GM21529 (cell line): ENCODE measurements at regions not wholly inside any gene's neighbourhood (a gene's known extent, or its start where the extent isn't known, plus 50 kb on each side); places are given as distances from the start of the nearest gene placed in this dataset.
"Not testable (repeated sequence)": the region's sequence is repeated elsewhere in the genome, so short reads cannot be mapped to it uniquely, and the experiment has no call there.

Source experiments
- ATAC-seq: cut with Tn5 transposase; IDR thresholded peaks from one replicate; pipeline ENCODE4 v1.9.1; 2021; ENCODE audit not compliant: unreplicated experiment

DNA sequence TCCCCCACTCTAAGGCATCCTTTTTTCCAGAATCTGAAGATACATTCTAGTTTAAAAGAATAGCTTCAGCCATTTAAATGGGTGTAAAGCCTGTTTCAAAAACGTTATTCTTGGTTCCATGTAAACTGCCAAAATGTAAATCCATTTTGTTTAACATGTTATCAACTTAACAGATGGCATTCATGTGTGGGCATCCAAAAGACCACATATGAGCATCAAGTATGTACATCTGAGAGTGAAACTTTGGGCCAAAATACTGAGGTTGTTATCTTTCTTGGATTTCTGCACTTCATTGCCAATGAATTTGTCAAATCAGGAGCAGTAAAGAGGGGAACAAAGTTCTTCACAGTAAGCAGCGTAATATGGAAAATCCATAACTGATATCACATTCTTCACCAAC, 395.4 kb downstream of the ZNF804A start:
- no peak for ATAC-seq

DNA sequence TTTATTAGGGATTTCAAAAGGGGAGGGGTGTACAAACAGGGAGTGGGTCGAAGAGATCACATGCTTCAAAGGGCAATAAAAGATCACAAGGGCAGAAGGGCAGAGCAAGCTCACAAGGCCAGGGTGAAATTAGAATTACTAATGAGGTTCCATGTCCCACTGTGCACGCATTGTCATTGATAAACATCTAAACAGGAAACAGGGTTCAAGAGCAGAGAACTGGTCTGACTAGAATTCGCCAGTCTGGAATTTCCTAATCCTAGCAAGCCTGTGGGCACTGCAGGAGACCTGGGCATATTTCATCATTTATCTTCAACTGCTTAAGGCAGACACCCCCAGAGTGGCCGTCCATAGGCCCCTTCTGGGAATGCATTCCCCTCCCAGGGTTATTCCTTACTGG, 408.2 kb downstream of the ZNF804A start:
- ATAC-seq: no peak

DNA sequence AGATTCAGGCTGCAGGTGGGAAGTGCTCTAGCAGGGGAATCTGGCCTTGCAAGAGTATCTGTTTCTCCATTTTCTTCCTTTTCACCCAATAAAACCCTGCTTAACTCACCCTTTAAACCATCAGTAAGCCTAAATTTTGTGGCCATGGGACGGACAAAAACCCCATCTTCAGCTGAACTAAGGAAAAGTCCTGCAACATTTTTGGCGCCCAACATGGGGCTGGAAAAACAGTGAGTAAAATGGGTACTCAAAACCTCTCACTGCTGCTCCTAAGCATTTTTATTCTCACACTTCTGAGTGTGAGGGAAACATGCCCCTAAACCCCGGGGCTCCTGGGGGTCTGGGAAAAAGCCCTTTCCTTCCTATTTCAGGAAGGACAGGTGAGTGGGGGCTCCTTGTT, 414.3 kb downstream of the ZNF804A start:
- ATAC-seq: no peak

DNA sequence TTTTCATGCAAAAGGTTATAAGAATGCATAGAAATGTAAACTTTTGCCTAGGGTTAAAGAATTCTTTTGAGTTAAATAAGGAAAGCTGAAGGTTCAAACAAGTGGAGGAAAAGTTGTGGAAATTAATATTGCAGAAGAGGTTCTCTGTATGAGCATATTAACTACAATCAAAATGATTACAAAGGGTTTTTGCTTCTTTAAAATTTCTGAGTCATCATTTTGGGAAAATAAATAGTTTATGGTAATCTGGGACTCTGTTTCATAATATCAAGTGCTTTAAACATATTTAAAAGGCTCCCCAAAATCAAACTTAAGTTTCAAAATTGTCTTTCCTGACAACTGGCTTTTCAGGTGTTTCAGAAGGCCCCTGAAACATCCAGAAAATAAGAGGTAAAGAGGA, 415.7 kb downstream of the ZNF804A start:
- ATAC-seq: no peak

DNA sequence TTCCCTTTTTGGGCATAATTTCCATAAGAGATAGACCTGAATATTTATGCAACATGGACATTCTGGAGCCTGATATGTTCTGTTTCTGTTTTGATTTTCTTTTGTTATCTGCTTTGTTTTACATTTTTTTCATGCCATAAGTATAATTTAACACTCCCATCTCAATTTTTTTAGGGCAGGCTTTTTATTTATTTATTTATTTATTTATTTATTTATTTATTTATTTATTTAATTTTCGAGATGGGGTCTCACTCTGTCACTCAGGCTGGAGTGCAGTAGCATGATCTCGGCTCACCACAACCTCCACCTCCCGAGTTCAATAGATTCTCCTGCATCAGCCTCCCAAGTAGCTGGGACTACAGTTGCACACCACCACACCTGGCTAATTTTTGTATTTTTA, 427.6 kb downstream of the ZNF804A start:
- not testable (repeated sequence) for ATAC-seq

DNA sequence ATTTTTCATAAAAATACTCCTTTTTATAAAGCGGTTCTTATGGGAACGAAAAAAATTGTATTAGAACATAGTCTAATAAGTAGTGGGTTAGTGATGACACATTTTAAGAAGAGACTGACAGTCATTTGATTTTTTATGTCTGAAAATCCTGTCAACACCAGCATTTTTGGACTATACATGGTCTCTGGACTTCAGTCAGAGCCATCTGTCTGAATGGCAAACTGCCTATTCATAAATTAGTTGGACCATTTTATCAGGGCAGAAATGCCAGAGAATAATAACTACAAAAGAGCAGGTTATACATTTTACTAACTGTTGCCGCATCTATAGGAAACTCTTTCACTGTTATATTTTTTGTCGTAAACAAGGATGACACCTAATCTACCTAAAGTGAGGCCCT, 437.6 kb downstream of the ZNF804A start:
- no peak for ATAC-seq

DNA sequence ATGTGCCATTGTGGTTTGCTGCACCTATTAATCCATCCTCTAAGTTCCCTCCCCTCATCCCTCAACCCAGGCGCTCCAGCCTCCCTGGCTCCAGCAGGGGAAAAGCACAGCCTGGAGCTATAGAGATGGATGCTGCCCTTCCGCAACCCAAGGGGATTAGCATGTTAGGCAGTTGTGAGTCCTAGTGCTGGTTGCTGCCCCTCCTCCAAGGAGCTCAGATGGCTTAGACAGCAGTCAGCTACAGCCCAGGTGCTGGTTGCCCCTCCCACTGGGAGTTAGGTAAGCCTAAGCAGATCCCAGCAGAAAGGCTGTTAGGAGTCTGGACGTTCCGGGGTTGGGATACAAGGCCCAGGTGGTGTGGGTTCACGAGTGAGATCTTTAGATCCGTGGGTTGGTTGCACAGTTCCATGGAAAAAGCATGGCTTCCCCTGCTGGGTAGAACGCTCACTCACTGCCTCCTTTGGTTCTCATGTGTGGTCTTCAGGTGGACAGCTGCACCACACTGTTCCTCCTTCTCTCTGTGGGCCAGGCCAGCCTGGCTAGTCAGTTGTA, 446.1 kb downstream of the ZNF804A start:
- no peak for ATAC-seq

DNA sequence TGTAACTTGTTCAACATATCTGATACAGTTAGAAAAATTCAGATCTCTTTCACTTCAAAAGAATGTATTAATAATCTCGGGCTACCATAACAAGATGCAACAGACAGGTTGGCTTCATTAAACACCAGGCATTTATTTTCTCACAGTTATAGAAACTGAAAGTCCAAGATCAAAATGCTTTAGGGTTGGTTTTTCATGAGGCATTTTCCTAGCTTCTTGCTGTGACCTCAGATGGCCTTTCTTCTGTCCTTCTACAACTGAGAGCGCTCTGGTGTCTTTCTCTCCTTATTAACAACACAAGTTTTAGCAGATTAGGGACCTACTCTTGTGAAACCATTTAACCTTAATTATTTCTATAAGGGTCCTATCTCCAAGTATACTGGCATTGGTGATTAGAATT, 452.5 kb downstream of the ZNF804A start:
- ATAC-seq: no peak

DNA sequence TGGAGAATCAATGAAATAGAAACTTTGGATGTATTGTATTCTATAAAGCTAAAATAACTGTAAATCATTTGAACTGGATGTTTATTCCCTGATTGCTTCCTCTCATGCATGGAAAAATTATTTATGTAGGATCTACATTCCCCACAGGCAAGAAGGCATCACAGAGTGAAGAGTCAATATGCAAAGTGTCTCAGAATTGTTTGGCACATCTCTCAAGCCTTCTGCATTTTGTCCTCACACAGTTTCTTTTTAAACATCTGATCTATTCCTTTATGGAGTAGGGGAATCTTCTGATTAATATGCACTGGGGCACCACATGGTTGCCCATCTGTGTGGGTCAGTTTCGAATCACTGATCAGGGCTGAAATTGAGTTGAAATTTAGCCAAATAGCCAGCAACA, 465.4 kb downstream of the ZNF804A start:
- ATAC-seq: no peak

DNA sequence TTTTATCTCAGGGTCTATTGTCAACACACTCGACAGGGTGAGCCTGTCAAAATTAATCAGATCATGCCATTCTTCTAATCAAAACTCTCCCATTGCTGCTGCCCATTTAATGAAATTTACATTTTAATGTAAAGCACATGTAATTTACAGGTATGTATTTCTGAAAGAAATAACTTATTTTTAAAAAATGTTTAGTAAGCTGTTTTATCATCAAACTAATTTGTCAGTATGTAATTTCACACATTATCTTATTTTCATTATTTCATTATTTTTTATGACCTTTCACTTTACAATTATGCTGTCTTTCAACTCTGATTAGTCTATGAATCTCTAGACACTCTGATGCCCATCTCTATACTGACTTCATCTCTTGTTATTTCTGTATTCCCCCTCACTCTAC, 467.8 kb downstream of the ZNF804A start:
- ATAC-seq: no peak

DNA sequence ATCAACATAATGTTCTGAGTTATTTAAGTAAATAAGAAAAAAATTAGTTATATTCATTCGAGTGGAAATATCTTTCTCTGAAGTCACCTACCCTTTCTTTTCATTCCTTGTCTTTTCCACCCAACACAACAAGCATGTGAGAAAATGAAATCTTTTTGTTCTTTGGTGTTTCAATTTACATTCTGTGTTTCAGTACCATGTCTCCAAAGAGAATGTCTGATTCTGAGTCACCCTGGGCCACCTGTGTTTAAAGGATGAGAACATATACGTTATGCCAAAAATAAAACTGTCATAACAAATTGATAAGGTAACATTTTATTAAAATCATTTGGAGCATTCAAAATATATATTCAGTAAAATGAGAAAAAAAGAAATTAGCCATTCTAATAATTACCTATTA, 470.8 kb downstream of the ZNF804A start:
- no peak for ATAC-seq

DNA sequence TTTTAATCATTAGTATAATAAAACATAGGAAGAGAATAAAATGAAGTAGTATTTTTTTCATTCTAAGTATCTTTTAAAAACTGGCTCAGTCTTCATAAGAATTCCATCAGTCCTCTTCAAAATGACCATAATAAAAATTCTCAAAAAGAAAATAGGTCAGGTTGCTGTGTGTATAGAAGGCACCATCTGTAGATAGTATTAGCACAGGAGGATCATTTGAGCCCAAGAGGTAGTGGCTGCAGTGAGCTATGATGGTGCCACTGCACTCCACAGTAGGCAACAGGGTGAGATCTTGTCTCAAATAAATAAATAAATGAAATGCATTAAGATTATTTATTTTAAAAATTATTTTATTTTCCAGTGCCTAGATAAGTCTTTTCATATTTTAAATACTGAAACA, 475.8 kb downstream of the ZNF804A start:
- no peak for ATAC-seq

DNA sequence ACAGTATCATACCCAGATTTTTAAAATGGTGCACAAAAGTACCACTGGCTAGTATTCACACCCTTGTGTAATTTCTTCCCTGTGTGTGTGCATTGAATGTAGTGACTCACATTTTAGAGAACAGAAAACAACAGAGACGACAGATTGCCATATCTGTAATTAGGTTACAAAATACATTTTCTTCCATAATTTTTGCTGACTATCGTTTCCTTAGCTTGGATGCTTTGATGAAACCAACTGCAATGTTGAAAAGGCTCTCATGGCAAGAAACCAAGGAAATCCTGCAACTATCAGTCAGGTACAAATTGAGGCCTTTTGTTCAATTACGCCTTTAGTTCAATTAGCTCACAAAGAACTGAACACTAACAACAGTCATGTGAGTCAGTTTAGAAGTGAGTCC, 484.4 kb downstream of the ZNF804A start:
- no peak for ATAC-seq

DNA sequence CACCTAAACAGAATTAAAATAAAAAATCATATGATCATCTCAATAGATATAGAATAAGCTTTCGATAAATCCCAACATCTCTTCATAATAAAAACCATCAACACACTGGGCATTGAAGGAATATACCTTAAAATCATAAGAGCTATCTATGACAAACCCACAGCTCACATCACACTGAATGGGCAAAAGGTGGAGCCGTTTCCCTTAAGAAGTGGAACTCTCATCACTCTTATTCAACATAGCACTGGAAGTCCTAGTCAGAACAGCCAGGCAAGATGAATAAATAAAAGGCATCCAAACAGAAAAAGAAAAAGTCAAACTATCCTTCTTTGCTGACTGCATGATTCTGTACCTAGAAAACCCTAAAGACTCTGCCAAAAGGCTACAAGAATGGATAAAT, 510.3 kb downstream of the ZNF804A start:
- no peak for ATAC-seq

DNA sequence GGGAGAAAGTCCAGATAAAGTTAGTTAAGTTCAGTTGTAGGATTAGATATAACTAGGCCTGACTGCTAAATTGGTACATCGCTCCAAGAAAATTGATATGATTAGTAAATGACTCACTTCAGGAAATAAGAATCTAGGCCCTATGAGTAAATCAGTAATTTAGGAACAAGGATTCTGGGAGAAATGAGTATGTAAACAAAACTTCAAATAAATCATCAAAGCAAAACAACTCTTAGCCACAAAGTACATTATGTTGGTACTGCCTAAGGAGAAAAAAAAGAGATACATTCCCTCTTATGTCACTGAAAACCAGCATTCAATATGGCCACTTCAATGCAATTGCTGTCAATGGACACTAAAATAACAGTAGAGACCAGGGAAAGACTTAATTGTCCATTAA, 529.1 kb downstream of the ZNF804A start:
- no peak for ATAC-seq

DNA sequence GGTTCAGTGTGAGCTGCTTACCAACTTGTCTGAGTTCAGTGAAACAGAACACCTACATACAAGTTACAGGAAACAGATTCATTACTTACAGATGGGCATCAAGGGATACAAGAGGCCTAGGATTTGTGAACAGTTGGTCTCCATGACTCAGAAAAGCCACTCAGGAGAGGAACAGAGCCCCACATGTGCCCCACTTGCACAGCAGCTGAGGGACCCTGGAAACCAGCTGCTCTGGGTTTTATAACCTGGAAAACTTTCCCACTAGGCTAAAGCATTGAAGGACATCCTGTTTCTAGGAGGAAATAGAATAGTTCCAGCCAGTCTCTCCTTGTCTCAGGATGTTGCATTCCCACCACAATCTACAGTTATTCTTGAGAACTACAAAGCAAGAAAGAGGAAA, 530.0 kb downstream of the ZNF804A start:
- ATAC-seq: no peak

DNA sequence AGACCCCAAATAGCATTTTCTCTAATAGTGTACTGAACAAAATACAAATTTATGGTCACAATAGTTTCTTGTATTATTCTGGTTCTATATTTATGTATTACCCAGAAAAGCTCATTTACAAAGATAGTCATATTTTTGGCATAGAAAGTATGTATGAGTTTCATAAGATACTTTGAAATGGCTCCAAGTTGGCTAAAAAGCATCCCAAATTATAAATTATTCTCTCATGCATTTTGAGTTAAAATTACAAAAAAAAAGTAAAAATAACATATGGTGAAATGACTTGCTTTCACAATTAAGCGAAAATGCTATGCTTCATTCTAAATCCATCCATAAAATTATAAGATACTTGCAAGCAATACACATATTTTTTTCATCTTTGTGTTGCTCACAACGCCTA, 530.7 kb downstream of the ZNF804A start:
- ATAC-seq: no peak

DNA sequence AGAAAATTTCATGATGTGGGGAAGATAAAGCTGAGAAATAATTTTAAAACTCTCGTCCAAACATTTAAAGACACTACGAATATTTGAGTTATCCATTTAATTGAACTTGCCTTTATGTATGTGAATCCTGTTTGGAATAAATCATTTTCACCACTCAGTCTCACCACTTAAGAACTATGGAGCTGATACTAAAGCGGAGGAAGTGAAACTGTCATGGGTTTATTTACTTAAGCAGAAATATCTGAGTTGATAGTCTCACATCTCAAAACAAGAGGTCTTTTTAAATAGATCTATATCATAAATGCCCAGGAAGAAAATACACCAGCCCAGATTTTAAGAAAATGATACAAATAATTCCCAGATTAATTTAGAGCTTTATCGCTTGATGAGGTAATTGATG, 532.4 kb downstream of the ZNF804A start:
- no peak for ATAC-seq

DNA sequence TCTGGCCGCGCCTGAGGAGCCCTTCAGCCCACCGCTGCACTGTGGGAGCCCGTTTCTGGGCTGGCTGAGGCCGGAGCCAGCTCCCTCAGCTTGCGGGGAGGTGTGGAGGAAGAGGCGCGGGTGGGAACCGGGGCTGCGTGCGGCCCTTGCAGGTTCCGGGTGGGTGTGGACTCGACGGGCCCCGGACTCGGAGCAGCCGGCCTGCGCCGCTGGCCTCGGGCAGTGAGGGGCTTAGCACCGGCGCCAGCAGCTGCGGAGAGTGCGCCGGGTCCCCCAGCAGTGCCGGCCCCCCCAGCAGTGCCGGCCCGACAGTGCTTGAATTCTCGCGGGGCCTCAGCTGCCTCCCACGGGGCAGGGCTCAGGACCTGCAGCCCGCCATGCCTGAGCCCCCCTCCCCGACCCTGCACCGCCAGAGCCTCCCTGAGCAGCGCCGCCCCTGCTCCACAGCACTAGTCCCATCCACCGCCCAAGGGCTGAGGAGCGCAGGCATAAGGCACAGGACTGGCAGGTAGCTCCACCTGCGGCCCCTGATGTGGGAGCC, 534.2 kb downstream of the ZNF804A start:
- no peak for ATAC-seq

DNA sequence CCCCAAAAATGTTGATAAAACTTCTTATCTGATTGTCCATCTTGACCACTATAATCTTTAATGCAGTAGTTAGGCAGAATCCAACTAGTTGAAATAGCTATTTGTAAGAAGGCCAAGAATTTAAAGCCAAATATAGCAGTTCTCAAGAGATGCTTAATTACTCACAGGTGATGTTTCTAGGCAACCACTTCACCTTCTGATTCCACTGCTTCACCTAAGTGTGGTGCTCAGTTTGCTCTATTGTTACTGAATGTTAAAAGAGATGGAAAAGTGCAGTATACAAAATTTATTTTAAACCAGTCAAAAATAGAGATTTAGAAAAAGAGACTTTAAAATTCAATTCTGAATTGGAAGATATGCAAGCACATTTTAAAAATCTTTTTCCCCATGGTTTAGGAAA, 539.4 kb downstream of the ZNF804A start:
- no peak for ATAC-seq

DNA sequence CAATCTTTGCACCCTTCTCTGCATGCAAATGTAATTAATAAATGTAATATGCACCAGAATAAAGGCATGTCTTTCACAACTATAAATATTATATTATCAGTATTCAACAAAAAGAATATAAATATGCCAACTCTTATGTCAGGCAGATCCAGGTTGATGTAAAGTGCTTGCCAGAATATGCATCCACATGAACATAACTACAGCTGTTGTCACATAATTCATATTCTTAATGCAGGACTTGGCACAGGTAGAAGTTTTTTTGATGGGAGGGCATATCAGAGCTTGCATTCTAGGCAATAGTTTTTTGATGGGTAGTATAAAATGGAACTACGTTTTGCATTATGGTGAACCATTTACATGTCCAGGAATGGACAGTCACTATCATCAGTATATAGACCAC, 544.3 kb downstream of the ZNF804A start:
- no peak for ATAC-seq

DNA sequence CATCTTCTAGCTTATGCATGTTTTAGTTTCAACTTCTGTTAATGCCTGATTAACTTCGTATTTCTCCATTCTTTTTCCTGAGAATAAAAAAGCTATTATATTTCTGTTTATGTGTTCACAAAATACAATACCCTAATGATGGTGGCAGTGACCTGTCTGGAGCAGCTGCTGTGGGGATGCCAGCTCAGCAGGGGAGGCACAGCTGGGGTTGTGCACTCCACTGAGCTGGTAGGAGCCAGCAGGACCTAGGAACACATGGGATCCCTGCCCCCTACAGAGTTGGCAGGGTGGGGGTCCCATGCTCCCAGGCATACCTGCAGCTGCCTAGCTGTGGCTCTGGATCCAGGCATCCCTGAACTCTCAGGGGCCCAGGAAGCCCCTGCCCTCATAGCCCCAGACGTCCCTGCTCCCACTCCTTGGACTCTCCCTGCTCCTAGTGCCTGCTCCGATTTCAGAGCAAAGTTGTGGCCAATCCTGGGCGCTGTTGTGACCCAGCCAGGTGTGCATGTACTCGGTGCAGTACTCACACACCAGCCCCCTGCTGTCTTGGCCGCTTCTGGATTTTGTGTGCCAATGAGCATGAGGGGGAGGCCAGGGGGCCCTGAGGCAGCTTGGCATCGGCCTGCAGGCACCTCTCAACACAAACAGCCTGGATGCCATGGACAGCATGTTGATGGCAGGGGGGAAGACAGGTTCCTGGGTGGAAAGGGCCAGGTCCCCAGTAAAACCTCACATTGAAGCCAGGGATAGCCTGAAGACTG, 546.0 kb downstream of the ZNF804A start:
- no peak for ATAC-seq
